Adrenal gland (tissue), 5 donors: ENCODE measurements at regions not wholly inside any gene's neighbourhood (a gene's known extent, or its start where the extent isn't known, plus 50 kb on each side); places are given as distances from the start of the nearest gene placed in this dataset.

Experiments
- POLR2A ChIP-seq, 2 donors: fragments of 450-650 bp; IDR thresholded peaks; one replicate each; pipeline ENCODE4 v1.6.1; 2017; ENCODE audit warnings: antibody characterized with exemption in 2 of 2, mild to moderate bottlenecking in 2 of 2, moderate library complexity in 1 of 2
- TF ChIP-seq, protein P1 (sequence below), 6 experiments: fragments of 450-650 bp in 4 of 6; fragments of 200-600 bp in 2 of 6; sonication (generic) in 1 of 6; IDR thresholded peaks; 1 replicate in 5 of 6; 2 replicates in 1 of 6; pipeline versions ENCODE4 v1.5.1 to v1.8.0; 2016 to 2021; ENCODE audit warnings: antibody characterized with exemption in 6 of 6, mild to moderate bottlenecking in 2 of 6, moderate library complexity in 1 of 6
- donor health status: DM: no; HTN: no; CAD: no.

DNA sequence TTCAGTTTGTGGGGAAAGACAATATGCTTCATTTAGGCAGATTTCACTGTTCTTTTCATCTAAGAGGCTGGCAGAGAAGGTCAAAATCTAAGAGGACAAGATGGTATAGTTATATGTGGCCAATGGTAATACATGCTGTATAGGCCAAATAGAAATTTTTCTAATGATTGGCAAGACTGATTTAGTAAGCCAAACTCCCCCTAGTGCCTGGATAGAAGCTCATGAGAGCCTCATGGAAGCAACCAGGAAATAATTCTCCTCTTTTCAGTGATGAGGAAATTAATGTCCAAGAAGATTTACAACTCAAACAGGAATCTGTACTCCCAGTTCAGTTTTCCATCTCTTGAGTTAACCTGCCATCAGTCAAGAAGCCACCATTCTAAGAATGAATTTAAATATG is 253.6 kb upstream of the PHF14 start:
- no peak for TF ChIP-seq POLR2A (IDR thresholded peaks at IDR 0.05)
- TF ChIP-seq, protein P1, sequence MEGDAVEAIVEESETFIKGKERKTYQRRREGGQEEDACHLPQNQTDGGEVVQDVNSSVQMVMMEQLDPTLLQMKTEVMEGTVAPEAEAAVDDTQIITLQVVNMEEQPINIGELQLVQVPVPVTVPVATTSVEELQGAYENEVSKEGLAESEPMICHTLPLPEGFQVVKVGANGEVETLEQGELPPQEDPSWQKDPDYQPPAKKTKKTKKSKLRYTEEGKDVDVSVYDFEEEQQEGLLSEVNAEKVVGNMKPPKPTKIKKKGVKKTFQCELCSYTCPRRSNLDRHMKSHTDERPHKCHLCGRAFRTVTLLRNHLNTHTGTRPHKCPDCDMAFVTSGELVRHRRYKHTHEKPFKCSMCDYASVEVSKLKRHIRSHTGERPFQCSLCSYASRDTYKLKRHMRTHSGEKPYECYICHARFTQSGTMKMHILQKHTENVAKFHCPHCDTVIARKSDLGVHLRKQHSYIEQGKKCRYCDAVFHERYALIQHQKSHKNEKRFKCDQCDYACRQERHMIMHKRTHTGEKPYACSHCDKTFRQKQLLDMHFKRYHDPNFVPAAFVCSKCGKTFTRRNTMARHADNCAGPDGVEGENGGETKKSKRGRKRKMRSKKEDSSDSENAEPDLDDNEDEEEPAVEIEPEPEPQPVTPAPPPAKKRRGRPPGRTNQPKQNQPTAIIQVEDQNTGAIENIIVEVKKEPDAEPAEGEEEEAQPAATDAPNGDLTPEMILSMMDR (IDR thresholded peaks at IDR 0.05), result no peak
